ENCODE measurements at regions not wholly inside any gene's neighbourhood (a gene's known extent, or its start where the extent isn't known, plus 50 kb on each side); places are given as distances from the start of the nearest gene placed in this dataset.

GRCh38 chr3:135633078-135633477, 332.4 kb upstream of the PPP2R3A start:
- Histone ChIP-seq H3K9me3 (ENCODE audit: control insufficient read depth, insufficient read depth, low read length) (peaks cover 3% of the 10 kb centered on the region; the same call in 1 of the 2 replicates), H3K79me1 (ENCODE audit: low read depth in 1 of 2, low read length in 2 of 2) (no peaks in the 10 kb centered on the region), H4K20me1 (ENCODE audit: insufficient read depth, low read length) (no peaks in the 10 kb centered on the region), H3K14ac (replicated peaks; ENCODE audit: low read depth, low read length) (no peak overlapping the region), H3K56ac (ENCODE audit: extremely low read depth, insufficient read depth, low read length) (no peak overlapping the region), H2BK120ac (ENCODE audit: low read depth, low read length) (no peak overlapping the region), H4K91ac (ENCODE audit: insufficient read depth, low read depth, low read length) (no peak overlapping the region), H3K9me1 (ENCODE audit: insufficient read depth, low read length) (no peaks in the 10 kb centered on the region), H2BK15ac (ENCODE audit: low read depth, low read length) (no peak overlapping the region), H3K4me3 (ENCODE audit: insufficient read depth, low read depth, low read length) (no peak overlapping the region), H3K9ac (ENCODE audit: low read depth, low read length) (no peak overlapping the region), H4K8ac (ENCODE audit: low read depth in 2 of 2, low read length in 2 of 2) (no peak overlapping the region), H3K4me1 (ENCODE audit: control insufficient read depth, insufficient read depth, low read length) (no peaks in the 10 kb centered on the region), H3K27me3 (ENCODE audit: control insufficient read depth, insufficient read depth, low read length) (no peaks in the 10 kb centered on the region), H3K4ac (ENCODE audit: low read depth, low read length) (no peak overlapping the region), H3K18ac (ENCODE audit: low read depth, low read length) (no peak overlapping the region), H2AK9ac (replicated peaks; ENCODE audit: low read depth, low read length, poor library complexity) (no peak overlapping the region), H3K36me3 (ENCODE audit: control insufficient read depth, insufficient read depth, low read length) (no peaks in the 10 kb centered on the region), H2BK5ac (ENCODE audit: low read depth, low read length, poor library complexity, severe bottlenecking) (no peak overlapping the region), H2AK5ac (ENCODE audit: low read depth, low read length) (no peak overlapping the region), H3K4me2 (ENCODE audit: low read depth, low read length) (no peak overlapping the region), H3K27ac (ENCODE audit: insufficient read depth, low read length) (no peak overlapping the region), H3K23ac (ENCODE audit: low read depth, low read length) (no peak overlapping the region), H2BK20ac (ENCODE audit: low read depth, low read length) (no peak overlapping the region), H4K5ac (ENCODE audit: low read depth, low read length) (no peak overlapping the region), H2AFZ (replicated peaks; ENCODE audit: low read length, poor library complexity) (no peak overlapping the region)
- no peak for ATAC-seq (ENCODE audit: low read depth)
- WGBS, 2 experiments (ENCODE audit: extremely low coverage in 2 of 2, insufficient read length in 1 of 2), result no CpG with 5 or more reads among the region's 2 CpGs
- no TSS peak for BruUV-seq (replicated peaks)
- no peak for DNase-seq
- intact Hi-C loops (cut with micrococcal nuclease) (no loop called here), dilution Hi-C loops (cut with HindIII; ENCODE audit: low sequenced_read_pairs, unreplicated experiment) (no loop called here), in situ Hi-C loops (cut with MboI; ENCODE audit: low sequenced_read_pairs) (no loop called here)
- POLR2A ChIA-PET (ENCODE audit: unreplicated experiment), result no interaction called here
- CTCF ChIA-PET, result no interaction called here
- TF ChIP-seq MAFK (IDR thresholded peaks at IDR 0.05; ENCODE audit: low read depth, low read length) (no peak), MAZ (IDR thresholded peaks at IDR 0.05; ENCODE audit: borderline replicate concordance, low read depth, low read length) (no peak), BHLHE40 (IDR thresholded peaks at IDR 0.05; ENCODE audit: low read depth, low read length) (no peak), POLR2A (IDR thresholded peaks at IDR 0.05; ENCODE audit: low read depth, low read length) (no peak), CHD1 (IDR thresholded peaks at IDR 0.05; ENCODE audit: low read depth, low read length) (no peak), CEBPB (IDR thresholded peaks at IDR 0.05; ENCODE audit: low read depth, low read length) (no peak)
